HUDEP-2 (cell line): ENCODE measurements at regions not wholly inside any gene's neighbourhood (a gene's known extent, or its start where the extent isn't known, plus 50 kb on each side); places are given as distances from the start of the nearest gene placed in this dataset.
"Not testable (repeated sequence)": the region's sequence is repeated elsewhere in the genome, so short reads cannot be mapped to it uniquely, and the experiment has no call there.

ENCODE experiments used
- DNase-seq, 76 experiments: peaks; one replicate each; lab custom pipeline; 2025; ENCODE audit not compliant: unreplicated experiment in 76 of 76; lab: John Stamatoyannopoulos, UW

DNA sequence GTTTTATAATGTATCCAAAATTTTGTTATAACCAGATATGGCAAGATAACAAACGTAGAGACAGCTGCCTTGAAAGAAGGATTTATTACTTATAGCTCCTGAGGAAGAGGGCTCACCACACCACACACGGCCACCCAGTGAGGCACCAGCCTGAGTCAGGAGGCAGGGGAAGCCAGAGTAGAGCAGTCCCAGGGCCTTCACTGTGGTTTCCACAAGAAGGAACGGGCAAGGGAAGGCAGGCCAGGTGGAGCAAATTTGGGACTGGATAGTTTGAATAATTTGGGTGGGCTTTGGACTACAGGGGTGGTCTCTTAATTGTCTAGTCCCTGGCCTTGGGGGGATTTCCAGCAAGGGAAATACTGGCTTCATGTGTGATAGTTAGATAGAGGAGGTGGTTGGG is 72.5 kb downstream of the RRAGC start:
- no peak for DNase-seq

DNA sequence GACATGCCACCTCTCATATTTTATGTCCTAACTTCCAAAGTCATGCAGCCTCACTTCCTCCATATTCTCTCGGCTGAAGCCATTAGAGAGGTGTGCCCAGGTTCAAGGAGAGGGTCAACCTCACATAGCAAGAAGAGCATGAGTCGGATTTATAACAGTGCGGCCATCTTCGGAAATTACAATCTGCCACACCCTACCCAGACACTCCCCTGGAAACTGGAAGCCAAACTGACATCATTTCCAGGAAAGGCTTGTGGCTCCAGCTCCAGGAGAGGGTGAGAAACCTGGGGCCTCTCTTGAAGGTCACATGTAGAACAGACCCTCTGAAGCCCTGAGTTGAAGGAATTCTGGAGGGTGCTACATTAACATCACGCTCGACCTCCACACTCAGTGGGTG is 73.5 kb downstream of the RRAGC start:
- DNase-seq, result no peak

DNA sequence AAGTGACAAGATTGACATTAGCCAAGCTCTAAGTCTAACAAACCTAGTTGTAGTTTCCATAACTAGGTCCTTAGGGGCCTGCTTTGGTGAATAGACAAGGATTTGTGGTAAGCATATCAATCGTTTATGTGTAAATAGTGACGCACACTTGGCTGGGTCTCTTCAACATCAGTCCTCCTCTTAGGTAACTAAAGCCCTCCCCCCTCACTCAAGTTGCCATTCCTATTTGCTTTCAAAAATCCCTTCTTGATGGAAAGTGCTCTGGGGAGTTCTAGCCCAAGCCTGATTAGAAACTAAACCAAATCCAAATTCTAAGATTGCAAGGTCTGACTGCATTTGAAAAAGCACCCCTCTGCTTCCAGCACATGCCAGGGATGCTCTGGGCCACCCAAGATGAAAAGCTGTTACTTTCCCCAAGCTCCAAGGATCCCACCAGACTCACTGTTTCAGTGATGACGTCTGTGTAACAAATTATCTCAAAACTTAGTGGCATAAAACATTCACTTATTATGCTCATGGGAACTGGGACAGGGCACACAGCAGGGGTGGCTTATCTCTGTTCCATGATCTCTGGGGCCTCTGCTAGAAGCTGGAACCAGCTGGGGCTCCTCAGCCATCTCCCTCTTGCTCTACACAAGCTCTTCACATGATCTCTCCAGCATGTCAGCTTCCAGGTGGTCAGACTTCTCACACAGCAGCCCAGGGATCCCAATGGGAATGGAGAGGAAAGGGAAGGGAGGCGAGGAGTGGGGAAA is 74.1 kb downstream of the RRAGC start:
- DNase-seq, result no peak

DNA sequence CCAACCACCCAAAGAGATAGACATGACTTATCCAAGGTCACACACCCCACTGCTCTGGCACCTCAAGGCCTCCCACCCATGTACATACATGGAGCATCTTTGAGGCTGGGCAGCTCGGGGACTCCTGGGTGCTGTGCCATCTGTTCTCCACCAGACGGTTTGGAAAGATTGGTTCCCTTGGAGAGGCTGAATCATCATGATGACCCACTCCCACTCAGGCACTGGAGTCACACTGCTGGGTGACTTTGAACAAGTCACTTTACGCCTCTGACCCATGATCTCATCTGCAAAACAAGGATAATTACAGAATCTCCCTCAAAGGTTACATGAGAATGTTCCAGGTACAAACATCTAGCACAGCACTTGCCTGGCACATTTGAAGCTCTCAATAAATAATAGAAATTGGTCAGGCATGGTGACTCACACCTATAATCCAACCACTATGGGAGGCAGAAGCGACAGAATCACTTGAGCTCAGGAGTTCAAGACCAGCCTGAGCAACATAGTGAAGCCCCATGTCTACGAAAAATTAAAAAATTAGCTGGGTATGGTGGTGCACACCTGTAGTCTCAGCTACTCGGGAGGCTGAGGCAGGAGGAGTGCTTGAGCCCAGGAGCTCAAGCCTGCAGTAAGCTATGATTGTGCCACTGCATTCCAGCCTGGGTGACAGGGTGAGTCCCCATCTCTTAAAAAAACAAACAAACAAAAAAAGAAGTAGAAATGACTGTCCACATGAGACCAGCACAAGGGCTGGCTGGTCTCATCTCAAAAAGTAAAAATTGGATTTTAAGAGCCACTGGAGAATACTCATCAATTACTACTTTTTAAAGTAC is 74.9 kb downstream of the RRAGC start:
- no peak for DNase-seq

DNA sequence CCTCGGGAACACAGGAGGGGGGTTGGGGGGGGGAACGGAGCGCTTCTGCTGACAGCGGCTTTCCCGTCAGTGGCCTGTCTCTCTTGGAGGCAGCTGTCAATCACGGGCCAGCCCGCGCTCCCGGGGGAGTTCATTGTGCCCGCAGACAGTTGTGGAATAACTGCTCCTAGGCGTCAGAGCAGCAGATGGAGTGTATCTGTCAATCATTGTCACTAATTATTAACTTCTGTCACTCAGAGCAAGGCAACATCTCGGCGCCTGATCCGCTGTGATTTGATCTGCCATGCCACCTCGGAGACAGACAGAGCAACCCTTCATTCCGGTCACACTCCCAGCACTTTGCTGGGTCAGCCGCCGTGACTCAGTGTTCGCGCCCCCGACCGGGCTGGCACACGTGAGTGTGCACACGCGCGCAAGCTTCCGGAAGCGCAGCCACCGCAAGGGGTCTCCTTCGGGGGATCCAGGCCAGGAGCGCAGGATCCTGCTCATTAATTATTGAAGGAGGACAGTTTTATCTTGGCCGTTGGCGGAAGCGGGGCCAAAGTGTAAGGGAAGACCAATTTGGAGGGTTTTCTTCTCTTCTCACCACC is 75.8 kb downstream of the RRAGC start:
- no peak for DNase-seq

DNA sequence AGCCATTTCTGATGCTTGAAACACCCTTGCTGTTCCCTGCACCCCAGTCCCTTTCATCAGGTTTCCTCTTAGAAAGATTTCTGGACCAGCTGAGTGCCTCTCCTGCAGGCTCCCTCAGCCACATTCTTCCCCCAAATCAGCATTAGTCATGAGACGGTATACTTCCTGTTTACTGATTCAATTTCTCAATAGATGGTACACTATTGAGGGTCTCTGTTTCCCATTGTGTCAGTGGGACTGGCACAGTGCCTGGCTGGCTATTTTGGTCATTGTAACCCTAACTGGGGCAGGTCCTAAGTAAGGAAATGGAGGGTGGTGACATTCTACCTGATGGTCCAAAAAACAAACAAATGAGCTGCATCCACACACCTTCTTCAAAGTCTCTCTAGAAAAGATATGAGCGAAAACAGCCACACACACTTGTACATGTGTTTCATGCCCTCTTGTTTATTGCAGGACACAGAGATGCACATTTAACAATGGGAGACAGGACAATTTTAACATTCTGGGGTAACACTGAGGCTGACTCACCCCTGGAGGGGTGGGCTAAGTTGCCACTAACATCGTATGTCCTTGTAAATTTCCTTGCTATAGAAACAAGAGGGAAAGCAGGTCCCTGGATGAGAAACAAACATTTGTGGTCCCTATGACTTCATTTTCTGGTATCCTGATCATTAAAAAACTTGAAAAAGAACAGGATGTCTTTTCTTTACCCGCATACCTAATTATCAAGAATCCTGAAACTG is 77.5 kb downstream of the RRAGC start:
- no peak for DNase-seq

DNA sequence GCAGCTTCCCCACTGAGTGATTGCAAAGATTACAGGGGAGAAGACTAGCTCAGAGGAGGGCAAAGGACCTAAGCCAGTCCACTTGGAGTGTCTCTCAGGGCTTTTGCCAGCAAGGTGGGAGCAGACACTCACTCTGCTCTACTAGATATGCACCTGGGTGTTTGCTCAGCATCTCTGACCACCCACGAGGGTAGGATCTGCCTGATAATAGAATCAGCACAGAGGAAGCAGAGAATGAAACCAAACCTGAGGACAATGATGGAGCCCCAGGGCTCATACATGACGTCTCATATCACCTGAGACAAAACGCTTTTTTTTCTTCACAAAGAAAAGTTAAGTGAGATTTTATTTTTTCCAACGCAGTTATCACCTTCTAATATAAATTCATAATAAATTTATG is 79.4 kb downstream of the RRAGC start:
- no peak for DNase-seq

DNA sequence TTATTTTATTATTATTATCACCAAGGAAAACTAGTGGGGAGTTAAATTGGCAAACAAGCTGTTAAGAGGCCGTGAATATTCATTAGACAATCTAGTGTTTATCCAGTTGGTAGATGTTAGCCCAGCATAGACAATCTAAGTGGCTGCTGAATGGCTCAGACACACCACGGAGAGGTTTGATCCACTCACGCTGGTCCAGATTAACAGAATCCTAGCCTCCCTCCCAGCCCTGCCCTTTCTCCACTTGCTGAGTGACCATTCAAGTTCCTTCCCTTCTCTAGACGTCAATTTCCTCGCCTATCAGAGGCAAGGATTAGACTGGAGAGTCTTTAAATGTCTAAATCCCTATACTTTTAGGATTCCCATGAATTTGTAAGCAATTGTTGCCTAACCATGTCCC is 80.1 kb downstream of the RRAGC start:
- no peak for DNase-seq

DNA sequence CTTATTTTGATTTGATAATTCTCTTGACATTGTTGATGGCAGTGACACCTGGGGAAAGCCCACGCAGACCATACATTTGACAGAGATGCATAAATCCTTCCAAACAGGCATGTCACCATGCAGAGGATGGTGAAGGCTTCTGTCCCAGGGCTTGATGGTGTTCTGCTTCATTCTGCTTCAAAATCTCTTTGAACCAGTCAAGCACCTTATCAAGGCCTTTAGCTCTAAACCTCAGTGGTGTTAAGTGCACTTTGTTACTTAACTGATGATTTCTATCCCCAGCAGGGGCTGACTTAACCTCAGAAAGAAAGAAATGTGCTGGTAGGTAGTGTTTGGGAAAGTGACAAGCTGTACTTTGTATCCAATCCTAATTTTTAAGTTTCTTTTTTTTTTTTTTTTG is 81.1 kb downstream of the RRAGC start:
- no peak for DNase-seq

DNA sequence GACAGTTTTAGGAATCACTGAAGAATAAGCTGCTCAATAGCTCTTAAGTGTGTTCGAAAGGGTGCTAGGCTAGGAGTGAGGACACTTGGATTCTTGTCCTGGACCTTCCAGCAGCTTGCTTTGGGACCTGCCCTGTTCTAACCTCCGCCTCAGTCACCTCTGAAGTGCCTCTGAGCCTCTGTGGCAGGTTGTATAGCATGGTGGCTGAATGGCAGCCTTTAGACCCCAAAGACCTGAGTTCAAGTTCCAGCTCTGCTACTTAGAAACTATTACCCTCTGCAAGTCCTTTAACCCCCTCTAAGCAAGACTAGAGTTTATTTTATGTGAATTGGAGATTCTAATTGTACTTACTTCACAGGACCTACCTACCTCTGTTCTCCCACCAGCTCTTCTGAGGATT is 81.5 kb downstream of the RRAGC start:
- DNase-seq, result no peak

DNA sequence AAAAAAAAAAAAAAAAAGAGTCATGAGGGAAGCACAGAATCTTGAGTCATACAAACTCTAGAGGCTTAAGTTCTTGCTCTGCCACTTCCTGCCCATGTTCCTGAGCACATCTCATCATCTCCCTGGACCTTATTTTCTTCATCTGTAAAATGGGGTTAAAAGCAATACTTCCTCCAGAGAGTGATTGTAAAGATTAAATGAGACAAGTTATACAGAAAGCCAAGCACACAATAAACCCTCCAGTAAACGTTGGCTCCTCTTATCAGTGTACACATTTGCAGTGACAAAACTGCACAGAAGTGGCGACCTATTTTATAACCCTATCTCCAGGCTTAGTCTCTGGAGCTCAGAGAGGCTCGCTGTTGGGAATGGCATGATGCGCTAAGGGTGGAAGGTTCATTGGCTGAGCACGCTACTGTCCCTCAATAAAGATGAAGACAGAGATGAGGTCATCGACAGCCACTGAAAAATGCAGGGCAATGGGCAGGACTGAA is 82.1 kb downstream of the RRAGC start:
- no peak for DNase-seq

DNA sequence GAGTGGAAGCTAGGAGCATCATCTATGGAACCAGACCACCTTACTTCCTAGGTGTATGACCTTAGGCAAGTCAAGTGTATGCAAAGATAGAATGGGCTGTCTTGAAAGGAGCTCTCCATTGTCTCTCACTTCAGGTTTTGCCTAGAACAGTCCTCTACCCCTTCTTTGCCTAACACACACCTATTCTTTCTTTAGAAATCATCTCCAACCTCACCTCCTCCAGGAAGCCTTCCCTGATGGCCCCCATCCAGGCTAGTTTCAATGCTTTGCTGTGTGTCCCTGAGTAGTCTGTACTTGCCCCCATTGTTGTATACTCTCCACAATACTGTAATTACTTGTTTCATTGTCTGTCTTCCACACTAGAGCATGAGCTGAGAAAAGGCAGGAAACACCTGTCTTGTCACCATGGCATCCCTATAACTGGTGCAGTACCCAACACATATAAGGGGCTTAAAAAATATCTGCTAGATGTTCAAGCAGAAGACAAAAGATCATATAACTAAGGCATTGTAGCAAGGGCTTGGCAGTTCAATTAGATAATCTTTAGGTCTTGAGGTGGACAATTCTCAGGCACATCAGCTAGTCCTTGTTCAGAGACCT is 83.0 kb downstream of the RRAGC start:
- no peak for DNase-seq

DNA sequence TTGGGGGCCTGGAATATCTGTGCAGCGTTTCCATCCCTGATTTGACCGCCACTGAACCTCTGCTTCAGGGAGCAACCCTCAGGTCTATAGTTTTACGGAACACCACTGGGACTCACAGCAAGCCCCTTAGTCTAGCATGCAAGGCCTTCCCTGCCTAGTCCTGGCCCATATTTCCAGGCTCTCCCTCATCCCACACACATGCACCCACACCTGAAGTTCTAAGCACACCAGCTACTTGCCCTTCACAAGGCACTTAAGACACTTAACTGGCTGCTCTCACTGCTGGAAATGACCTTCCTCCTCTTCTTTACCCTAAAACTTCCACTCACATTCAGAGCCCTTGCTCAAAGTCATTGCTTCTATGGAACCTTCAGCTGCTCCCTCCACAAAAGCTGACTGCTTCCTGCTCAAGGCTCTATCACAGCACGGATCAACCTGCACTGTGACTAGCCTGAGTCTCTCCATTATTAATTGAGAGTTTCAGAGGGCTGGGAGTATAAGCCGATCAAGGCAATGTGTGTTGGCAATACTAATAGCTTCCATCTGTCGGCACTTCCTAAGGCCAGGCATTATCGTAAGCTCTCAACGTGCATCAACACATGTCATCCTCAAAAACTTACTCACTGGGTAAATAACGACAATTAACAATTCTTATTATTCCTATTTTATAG is 84.3 kb downstream of the RRAGC start:
- DNase-seq, result no peak

DNA sequence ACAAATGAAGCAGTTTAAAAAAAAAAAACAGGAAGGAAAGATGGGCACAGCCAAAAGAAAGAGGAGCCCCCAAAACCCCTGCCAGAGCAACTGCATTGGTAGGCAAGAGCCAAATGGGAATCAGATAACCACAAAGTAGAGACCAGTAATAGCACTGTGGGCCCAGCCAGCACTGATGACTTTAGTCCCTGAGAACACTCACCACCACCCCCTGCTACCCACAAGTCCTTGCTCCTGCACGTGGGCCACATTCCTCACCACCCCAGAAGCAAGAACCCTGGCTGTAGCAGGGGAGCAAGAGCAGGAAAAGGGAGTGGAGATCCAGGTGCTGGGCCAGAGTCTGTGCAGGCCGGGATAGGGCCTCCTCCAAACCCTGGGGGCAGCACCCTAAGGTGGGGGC is 86.1 kb downstream of the RRAGC start:
- no peak for DNase-seq

DNA sequence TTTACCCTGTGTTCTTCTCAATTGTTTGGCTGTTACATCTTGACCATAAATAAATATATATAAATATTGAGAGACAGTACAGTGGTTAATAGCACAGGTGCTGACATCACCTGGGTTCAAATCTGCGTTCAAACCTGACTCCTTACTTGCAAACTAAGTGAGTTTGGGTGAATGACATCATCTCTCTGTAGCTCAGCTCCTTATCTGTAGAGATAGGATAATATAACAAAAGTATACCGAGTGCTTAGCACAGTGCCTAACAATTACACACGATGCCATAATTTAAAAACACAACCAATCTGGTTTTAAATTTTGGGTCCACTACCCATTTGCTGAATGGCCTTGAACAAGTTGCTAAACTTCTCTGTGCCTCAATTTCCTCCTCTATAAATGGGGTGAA is 86.6 kb downstream of the RRAGC start:
- DNase-seq, result no peak

DNA sequence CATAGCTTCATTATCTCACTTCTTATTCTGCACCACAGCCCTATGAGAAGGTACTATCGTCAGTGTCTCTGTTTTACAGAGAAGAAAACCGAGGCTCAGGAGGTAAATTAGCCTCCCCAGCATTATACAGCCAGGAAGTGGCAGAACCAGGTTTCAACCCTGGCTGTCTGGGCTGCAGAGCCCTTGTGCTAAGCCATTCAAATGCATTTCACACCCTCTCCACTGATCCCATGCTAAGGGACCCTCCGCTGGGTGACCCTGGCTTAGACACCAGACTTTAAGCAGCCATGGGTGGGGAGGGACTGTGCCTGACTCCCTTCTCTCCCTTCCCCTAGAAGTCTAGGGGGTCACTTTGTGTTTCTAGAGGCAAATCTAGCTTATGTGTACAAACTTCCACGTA is 87.5 kb downstream of the RRAGC start:
- DNase-seq, result no peak

DNA sequence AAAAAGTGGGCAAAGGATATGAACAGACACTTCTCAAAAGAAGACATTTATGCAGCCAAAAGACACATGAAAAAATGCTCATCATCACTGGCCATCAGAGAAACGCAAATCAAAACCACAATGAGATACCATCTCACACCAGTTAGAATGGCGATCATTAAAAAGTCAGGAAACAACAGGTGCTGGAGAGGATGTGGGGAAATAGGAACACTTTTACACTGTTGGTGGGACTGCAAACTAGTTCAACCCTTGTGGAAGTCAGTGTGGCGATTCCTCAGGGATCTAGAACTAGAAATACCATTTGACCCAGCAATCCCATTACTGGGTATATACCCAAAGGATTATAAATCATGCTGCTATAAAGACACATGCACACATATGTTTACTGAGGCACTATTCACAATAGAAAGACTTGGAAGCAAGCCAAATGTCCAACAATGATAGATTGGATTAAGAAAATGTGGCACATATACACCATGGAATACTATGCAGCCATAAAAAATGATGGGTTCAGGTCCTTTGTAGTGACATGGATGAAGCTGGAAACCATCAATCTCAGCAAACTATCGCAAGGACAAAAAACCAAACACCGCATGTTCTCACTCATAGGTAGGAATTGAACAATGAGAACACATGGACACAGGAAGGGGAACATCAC is 88.9 kb downstream of the RRAGC start:
- not testable (repeated sequence) for DNase-seq

DNA sequence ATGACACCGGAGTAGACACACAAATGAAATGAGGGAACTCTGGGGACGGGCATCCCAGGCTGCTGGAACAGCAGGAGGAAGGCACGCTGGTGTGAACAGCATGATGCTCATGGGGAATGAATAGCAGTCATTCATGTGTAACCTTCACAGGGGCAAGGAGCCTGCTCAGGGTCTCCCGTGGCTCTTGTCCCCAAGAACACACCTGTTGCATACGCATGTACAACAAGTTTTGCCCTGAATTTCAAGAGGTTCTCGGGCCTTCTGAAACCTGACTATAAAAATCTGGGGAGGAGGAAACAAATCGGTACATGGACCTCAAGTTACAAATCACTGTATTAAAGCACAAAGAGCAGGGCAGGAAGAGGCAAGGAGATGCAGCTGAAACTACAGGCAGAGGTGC is 93.4 kb downstream of the RRAGC start:
- DNase-seq, result no peak

DNA sequence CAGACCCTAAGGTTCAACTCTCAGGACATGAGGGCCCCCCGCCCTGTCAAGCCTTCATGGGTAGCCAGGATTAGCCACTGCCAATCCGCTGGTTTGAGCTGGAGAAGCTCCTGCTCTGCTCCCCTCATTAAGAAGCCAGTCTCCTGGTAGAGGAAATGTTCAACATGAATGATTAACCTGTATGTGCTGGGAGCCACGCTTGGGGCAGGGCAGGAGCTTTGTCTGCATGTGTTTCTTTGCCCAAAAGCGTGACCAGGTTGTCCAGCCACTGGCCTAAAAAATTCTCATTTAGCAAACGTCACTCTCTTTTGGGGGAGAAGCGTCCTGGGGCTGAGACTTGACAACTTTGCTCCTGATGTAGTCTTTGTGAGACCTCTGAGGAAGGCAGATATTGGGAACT is 96.5 kb downstream of the RRAGC start:
- no peak for DNase-seq

DNA sequence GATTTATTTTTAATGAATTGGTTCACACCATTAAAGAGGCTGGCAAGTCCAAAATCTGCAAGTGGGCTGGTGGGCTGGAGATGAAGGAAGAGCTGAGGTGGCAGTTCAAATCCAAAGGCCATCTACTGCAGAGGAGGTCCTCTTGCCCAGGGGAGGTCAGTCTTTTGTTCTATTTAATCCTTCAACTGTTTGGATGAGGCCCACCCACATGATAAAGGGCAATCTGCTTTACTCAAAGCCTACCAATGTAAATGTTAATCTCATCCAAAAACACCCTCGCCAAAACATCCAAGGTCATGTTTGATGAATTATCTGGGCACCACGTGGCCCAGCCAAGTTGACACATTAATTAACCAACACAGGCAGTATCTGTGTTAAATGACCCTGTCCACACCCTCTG is 99.0 kb downstream of the RRAGC start:
- DNase-seq, result no peak
